Stimulated activated CD8-positive, alpha-beta memory T cell treated with anti-CD3 and anti-CD28 coated beads, Interleukin-12 subunit alpha, Interleukin-12 subunit beta, amount 100 ng/mL, for 24 hours (primary cell): ENCODE measurements at regions not wholly inside any gene's neighbourhood (a gene's known extent, or its start where the extent isn't known, plus 50 kb on each side); places are given as distances from the start of the nearest gene placed in this dataset.

Experiments
- DNase-seq: peaks from one replicate; pipeline ENCODE4 v3.0.0-alpha.2; 2020; ENCODE audit errors: extremely low read depth

- no peak for DNase-seq
These were observed 83.2 kb downstream of the CEBPB start for GRCh38 chr20:50273601-50274491.

GRCh38 chr20:50274570-50275430, 84.2 kb downstream of the CEBPB start:
- DNase-seq = no peak

GRCh38 chr20:50276119-50277063, 85.8 kb downstream of the CEBPB start:
- DNase-seq = no peak

GRCh38 chr20:50277064-50277415, 86.4 kb downstream of the CEBPB start:
- no peak for DNase-seq

- no peak for DNase-seq
These were observed 87.1 kb downstream of the CEBPB start for GRCh38 chr20:50277460-50278376.

GRCh38 chr20:50278377-50278683, 87.7 kb downstream of the CEBPB start:
- DNase-seq = no peak

GRCh38 chr20:50278684-50279531, 88.3 kb downstream of the CEBPB start:
- DNase-seq = no peak

- DNase-seq = no peak
These were observed 89.6 kb downstream of the CEBPB start for GRCh38 chr20:50279988-50280850.

GRCh38 chr20:50280851-50281655, 90.4 kb downstream of the CEBPB start:
- no peak for DNase-seq

- no peak for DNase-seq
These were observed 91.4 kb downstream of the CEBPB start for GRCh38 chr20:50281831-50282591.

- DNase-seq = no peak
These were observed 92.1 kb downstream of the CEBPB start for GRCh38 chr20:50282592-50283241.

GRCh38 chr20:50283370-50283769, 92.7 kb downstream of the CEBPB start:
- no peak for DNase-seq

GRCh38 chr20:50283922-50284810, 93.5 kb downstream of the CEBPB start:
- DNase-seq = no peak

GRCh38 chr20:50284811-50285375, 94.3 kb downstream of the CEBPB start:
- DNase-seq = no peak

- DNase-seq = no peak
These were observed 94.9 kb downstream of the CEBPB start for GRCh38 chr20:50285376-50286173.
